Keratinocyte (primary cell): ENCODE measurements at regions not wholly inside any gene's neighbourhood (a gene's known extent, or its start where the extent isn't known, plus 50 kb on each side); places are given as distances from the start of the nearest gene placed in this dataset.

Source experiments
- CTCF ChIP-seq, 3 experiments: IDR thresholded peaks in 1 of 3; conservative IDR thresholded peaks in 1 of 3; optimal IDR thresholded peaks in 1 of 3; 2 replicates in 2 of 3; 3 replicates in 1 of 3; pipeline versions ENCODE3 to v1.5.1; 2011; ENCODE audit warnings: low read length in 3 of 3, mild to moderate bottlenecking in 3 of 3, moderate library complexity in 2 of 3, control low read depth in 1 of 3, inconsistent platforms in 1 of 3; ENCODE audit not compliant: insufficient read depth in 2 of 3; ENCODE audit errors: extremely low read depth in 1 of 3
- EZH2 ChIP-seq: IDR thresholded peaks from one replicate; pipeline ENCODE4 v1.6.1; 2012; ENCODE audit warnings: inconsistent platforms, mild to moderate bottlenecking, low read length, moderate library complexity

GRCh38 chr2:57990118-57990725 is 56.4 kb upstream of the VRK2 start:
- no peak for TF ChIP-seq CTCF (optimal IDR thresholded peaks at IDR 0.05 in 1 of 3, IDR thresholded peaks at IDR 0.05 in 1 of 3, conservative IDR thresholded peaks at IDR 0.05 in 1 of 3; ENCODE audit: extremely low read depth in 1 of 3, insufficient read depth in 2 of 3, low read length in 3 of 3)
- no peak for TF ChIP-seq EZH2
